GM18858 (cell line): ENCODE measurements at regions not wholly inside any gene's neighbourhood (a gene's known extent, or its start where the extent isn't known, plus 50 kb on each side); places are given as distances from the start of the nearest gene placed in this dataset.

Experiments used
- ATAC-seq: cut with Tn5 transposase; IDR thresholded peaks from one replicate; pipeline ENCODE4 v1.9.1; 2021; ENCODE audit not compliant: unreplicated experiment

DNA sequence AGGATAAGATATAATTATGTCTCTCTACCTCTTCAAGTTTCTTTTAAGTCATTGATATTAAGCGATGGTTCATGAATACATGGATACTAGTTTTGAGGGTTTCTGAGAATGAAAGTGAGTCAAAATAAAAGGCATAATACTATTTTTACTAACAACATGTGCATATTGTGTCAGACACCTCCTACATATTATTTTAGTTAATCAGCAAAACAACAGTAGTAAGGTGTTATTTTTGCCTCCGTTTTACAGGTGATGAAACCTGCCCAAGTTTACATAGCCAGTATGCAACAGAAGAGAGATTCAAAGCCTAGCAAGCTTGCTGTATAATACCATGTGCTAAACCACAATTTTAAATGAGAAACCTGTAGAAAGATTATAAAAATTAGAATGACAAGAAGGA, 544.1 kb downstream of the EPHA5 start:
- peak; percentile 57 for ATAC-seq

DNA sequence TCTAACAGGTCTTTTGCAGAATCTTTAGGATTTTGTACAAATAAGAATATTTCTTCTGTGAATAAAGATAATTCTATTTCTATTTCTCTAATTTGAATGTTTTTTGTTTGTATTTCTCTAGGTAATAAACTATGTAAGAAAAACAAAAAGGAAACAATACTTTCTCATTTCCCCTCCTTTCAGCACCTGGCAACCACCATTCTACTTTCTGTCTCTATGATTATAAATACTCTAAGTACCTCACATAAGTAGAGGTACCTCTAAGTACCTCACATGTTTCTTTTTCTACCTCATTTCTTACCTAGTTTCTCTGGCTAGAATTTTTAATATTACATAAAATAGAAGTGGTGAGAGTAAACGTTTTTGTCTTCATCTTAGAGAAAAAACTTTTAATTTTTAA, 550.0 kb downstream of the EPHA5 start:
- no peak for ATAC-seq

DNA sequence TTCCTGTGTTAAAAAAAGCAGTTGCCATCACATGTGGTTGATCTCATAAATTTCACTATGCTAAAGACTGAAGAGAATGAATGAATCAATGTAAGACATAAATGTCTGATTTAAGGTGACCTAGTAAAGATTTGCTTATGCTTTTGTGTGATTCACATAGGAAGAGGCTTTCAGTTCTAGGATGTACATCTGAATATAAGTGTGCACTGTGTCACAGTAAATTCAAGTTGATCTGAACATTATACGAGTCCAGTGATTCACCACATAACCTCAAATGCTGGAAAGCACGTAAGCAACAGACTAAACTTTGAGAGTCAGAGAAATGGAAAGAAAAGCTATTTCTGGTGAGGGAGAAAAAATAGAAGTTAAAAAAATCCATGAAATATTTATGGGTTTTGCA, 567.9 kb downstream of the EPHA5 start:
- no peak for ATAC-seq

DNA sequence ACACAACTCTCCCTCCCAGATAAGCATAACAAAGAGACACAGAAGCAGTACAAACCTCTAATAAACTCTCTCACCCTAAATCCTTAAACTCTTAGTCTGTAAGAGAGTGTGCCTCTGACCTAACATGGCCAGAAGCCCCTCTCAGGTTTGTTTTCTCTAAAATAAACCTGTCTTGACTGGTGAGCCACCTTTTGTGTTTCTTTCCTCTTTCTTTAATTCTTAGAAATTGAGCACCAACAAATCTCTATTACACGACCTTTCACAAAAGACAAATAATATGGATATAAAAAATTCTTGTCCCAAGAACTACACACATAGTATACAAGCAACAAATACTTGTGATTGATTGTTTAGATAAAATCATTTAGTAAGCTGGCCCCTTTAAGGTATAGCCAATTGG, 573.7 kb downstream of the EPHA5 start:
- no peak for ATAC-seq

DNA sequence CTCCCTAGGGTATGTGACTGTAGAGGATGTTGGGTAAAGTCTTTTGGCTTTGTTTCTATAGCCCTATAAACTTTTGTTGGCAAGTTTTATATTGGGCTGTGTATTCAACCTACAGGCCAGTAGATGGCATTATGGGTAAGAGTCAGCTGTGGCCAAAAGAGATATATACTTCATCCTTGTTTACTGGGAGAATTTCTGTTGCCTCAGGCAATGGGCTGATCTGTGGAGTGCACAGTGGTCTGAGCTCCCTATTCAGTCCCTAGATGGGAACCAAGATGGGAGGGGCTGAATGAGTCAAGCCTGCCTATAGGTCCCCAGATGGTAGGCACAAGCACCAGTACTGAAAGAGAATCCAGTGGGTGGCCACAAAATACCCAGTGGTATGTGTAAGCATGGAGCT, 580.6 kb downstream of the EPHA5 start:
- ATAC-seq: no peak

DNA sequence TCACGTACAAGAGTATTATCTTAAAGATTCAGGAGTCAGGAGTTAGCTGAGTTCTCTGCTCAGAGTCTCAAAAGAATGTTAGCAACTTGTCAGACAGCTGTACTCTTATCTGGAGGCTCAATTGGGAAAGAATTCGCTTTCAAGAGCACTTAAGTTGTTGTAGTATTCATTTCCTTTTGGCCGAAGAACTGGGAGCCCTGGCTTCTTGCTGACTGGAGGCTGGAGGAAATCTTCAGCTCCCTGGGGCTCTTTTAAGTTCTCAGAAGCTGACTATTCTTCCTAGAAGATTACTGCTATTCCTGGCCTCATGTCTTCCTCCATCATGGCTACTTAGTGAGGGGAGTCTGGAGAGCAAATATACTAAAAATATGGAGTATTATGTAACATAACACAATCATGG, 587.2 kb downstream of the EPHA5 start:
- ATAC-seq: no peak

DNA sequence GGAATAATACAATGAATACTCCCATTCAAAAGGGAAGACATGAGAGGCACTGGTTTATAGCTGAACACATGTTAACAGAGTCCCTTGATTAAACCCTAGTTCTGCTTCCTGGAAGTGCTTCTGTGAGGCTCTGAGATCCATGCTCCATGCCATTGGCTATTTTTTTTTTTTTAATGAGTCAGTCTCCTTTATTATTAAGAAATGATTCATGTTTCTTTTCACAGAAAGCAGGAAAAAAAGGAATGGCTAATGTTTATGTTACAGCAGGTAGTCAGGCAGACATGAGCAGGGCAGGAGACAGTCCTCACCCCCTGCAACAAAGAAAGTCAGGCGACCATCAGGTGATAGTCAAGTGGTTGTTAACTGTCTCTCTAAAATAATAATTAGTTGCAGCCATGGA, 598.7 kb downstream of the EPHA5 start:
- no peak for ATAC-seq

DNA sequence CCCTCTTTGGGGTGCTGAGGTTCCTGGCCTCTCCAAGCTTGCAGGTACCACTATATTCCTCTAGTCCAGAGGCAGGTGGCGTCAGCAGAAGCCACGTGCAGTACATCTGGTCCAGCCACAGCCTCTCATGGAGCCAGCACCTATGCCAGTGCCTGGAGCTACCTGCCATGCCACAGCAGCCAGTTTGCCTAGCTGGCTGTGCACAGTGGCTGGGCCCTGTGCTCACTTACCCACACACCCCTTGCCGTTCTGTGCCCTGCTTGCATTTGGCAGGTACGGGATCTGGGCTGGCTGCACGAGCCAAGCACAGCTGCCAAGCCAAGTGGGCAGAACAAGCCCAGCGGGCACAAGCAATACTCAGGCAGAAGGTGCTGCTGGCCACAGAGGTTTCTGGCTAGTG, 601.1 kb downstream of the EPHA5 start:
- no peak for ATAC-seq

DNA sequence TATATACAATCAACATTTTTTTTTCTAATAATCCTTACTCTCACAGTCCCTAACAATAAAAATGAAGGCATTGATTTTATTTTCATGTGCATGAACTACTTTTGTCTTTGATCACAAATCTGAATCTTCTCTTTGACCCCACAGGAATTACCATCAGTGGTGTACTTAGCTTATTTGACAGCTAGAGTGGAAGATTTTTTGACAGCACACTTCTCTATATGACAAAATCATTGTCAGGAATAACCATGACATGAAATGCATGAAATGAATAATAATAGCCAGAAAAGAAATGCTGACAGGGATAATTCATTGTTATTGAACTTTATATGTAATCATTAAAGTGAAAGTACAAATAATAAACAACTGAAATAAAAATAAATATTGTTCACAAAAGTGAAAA, 604.2 kb downstream of the EPHA5 start:
- ATAC-seq: no peak

DNA sequence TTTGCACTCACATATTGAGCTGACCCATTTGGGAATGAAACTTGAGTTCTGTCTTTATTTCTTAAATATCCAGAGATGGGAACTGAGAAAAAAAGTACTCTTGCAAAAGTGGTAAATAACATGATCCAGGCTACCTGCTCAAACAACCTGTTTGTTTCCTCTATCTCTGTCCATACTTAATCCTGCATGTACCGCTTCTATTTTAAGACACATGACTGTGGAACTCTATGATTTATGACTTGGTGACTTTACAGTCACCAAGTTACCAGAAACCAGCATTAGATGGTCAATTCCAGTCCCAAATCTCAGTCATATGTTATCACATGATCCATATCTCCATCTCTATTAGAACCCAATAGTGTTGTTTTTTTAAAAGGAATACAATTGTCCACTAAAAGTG, 606.7 kb downstream of the EPHA5 start:
- no peak for ATAC-seq

DNA sequence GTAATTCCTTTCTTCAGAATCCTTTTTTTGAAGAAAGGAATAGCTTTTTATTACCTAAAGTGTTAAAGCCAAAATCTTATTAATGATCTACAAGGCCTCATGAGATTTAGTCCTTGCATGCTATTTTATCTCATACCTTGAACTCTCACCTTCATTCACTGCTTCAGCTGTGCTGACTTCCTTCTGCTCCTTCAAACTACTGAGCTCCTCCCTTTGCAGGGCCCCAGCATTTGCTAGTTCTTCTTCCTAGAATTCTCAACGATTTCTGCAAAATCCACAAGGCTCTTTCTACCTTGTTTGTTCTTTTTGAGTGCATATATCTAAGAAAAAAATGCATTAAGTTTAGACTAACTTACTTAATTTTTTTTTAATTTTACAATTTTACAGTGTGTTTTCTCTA, 619.5 kb downstream of the EPHA5 start:
- ATAC-seq: no peak

DNA sequence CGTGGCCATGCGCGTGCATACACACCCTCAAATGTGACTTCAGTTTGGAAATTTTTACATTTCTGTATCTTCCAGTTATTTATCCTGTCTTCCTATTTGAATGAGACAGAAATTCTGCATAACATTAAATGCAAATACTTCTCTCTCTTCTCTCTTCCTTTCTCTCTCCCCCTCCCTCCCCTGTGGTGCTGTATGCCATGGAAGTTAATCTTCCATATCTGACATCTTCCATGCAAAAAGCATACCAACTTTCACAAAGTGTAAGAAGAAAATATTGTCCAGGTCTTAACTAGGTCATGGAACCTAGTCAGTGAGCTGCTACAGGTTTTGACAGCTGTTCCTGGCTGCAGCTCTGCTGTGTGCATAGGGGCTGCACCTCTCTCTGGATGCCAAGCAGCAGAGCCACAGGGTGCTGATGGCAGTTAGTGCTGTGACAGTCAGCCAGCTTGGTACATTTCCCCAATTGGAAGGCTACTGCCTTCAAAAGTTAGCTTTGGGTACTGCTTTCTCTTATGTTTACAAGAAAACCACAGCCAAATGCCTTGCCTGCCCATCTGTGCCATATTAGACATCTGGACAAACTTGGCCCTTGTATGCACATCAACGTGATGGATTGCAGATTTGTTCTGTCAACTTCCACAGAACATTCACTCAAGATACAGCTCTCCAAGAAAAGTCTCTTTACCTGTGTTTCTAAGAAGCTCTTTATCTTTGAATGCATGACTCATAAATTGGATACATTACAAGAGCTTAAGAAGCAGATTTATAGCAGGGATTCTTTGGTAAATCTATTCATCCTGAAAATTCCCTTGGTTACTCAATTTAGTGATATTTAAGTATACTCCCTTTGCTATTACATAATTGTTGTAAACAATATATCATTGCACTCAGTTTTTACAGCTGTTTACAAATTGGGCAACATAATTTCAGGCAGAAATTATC, 623.8 kb downstream of the EPHA5 start:
- ATAC-seq: no peak

DNA sequence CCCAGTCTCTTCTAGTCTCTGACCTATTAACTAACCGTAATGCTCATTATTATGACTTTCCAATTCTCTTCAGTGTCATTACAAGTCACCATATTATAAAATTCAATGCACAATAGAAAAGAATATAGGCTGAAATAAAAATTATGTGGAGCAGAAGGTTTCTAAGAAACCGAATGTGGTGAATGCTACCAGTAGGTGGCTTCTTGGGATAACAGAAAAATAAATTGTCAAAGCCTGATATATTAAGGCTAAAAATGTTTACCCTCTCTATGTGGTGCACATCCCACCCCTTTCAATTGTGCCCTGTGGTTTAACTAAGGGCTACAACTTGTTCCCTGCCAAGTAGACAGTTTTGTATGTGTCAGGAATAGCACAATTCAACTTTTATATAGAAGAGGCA, 624.6 kb upstream of the TECRL start:
- ATAC-seq: no peak

DNA sequence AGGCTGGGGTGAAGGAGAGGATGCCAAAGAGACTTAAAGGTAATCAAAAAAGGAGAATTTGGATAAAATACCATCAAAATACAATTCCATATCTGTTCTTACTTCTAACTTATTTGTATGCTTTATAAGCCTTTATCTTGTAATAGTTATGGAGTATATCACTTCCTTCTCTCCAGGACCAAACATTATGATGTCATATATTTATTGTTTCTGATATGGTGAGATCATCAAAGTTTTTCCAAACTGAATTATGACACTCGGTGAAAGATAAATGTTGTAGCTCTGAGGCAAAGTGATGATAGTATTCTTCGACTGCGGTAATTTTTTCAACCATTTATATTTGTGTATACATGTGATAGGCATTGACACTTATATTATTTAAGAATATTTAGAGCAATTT, 619.3 kb upstream of the TECRL start:
- no peak for ATAC-seq

DNA sequence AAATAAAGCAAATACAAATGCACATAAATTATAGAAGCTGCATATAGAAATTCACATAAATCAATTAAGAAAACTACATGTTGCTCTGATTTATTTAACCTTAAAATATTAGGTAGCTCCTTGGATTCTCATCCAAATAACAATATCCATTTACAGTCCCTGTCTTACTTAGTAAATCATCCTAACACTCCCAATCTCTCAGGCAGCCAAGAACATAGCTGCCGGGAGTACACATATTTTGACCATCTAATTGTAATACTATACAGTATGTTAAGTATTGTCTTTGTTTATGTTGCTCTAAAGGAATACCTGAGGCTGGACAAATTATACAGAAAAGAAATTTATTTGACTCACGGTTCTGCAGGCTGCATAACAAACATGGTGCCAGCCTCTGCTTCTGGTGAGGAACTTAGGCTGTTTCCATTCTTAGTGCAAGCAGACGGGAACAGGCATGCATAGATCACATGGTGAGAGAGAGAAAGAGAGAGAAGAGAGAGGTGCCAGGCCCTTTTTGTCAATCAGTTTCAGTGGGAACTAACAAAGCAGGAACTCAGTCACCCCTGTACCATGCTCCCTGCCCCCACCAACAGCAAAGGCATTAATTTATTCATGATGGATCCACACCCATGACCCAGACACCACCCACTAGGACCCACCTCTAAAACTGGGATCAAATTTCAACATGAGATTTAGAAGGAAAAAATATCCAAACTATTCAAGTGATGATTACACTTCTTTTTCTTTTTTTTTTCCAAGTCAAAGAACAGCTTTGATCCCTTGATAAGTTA, 614.8 kb upstream of the TECRL start:
- no peak for ATAC-seq

DNA sequence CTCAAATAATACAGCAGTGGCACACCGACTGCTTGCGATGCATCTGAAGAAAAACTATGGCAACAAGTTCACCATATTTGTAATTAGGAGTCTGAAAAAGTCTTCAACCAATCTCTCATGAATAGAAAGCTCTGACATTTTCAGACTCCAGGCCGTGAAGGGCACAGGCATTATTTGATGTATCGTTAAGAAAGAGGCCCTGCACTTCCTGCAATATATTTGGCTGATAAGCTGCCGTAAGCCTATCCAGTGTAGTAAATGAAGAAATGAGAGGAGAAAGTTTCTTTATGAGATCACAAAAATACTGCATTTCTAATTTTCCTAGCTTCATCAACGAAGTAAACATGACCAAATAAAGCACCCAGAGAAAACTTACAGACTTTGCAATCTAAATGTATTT, 613.8 kb upstream of the TECRL start:
- ATAC-seq: no peak

DNA sequence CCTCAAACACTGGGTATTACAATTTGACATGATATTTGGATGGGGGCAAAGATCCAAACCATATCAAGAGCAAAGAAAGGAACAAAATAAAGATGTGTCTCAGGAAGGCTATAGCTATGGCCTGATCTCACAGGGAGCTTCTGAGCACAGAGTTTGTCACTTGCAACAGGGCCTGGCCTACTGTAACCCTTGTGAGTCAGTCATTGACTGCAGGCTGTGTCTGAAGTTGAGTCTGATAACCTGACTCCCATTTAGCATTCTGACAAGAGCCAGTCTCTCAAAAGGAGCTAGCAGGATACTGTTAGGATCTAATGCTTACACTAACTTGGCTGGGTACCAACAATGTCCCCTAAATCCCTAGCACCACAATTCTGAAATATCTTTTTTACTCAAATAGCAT, 612.5 kb upstream of the TECRL start:
- no peak for ATAC-seq

DNA sequence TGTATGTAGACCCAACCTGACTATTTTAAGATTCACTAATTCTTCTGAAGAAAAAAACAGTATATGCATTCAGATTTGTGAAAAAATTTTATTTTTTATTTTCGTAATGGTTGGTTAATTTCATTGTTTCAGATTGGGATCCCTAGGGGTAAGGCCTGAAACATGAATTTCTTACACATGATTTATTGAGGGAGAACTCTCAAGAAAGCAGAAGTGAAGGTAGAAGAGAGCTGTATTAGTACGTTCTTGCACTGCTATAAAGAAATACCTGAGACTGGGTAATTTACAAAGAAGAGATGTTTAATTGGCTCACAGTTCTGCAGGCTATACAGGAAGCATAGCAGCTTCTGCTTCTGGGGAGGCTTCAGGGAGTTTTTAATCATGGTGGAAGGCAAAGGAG, 611.9 kb upstream of the TECRL start:
- ATAC-seq: no peak

DNA sequence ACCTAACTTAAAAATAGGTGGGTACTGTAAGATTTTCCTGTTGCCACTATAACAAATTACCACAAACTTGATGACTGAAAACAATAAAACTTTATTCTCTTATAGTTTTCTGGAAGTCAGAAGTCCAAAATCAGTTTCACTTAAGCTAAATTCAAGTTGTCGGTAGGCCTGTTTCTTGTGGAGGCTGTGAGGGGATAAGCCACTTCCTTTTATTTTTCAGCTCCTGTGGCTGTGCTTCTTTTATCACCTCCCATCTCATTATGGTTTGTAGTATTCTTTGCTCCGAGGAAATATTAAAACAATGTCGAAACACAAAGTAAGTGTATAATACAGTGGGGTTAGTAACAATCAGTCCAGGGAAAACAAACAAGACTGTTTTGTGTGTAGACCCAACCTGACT, 610.5 kb upstream of the TECRL start:
- ATAC-seq: no peak

DNA sequence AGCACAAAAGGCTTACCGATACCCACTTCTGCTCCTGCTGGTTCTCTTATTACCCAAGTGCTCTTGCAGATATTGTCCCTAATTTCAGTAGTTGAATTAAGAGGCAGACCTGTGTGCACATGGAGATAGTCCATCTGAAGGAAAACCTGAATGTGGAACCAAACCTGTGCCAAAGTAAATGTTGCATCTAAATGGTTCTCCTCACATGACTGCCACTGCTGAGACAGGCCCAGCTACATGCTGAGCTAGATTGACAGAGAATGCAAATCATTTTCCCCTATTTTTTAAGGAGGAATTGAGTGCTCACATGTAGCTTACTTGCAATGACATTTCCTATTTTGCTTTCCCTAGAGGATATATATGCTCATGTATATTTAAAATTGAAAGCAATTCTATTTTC, 609.1 kb upstream of the TECRL start:
- no peak for ATAC-seq

DNA sequence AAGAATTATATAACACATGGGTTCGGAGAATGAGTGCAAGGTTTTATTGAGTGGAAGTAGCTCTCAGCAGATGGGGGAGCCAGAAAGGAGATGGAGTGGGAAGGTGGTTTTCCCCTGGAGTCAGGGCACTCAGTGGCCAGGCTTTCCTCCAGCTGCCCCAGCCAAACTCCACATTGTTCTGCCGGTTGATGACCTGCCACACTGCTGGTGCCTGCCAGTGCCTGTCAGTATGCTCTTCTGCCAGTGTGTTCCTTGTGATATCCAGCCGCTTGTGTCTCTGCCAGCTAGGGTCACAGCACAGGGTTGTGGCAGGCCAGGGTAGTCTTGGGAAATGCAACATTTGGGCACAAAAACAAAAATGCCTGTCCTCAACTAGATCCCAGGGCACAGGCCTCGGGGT, 604.8 kb upstream of the TECRL start:
- no peak for ATAC-seq

DNA sequence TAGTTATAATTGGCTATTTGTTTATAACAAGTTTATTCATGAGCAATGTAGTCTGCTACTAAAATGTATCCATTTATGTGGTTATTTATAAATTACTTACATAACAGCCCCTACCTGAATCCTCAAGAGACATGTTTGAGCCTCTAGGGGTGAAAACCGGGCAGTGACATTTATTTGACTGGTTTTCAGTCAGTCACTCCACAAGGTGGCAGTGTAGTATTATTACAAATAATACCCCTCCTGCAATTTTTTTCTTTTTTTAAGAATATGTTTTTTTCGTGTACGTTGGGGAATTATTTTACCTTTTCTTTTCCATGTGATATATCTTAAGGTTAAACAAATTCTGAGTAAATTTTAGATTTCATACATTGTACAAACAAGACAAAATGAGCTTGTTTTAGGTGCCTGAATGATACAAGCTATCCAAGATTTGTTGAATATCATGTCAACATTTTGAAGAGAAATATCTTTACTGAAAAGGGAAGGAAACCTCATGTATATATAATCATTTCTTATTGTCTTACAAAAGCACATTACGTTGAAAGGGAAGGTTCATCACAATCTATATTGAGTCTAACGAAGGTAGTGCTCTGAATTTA, 598.7 kb upstream of the TECRL start:
- peak; percentile 51 for ATAC-seq
